Common myeloid progenitor, CD34-positive (primary cell): ENCODE measurements at regions not wholly inside any gene's neighbourhood (a gene's known extent, or its start where the extent isn't known, plus 50 kb on each side); places are given as distances from the start of the nearest gene placed in this dataset.

ENCODE experiments used
- CTCF ChIA-PET: fragments of 350-600 bp; sonication (Branson Sonifier 250); formaldehyde crosslinking; loops from one replicate; lab custom pipeline; 2021; ENCODE audit warnings: antibody characterized with exemption; lab: Charles Lee
- POLR2A ChIA-PET: fragments of 350-600 bp; sonication (Branson Sonifier 250); formaldehyde crosslinking; loops from one replicate; lab custom pipeline; 2021; ENCODE audit warnings: antibody characterized with exemption; lab: Charles Lee
- DNase-seq, 3 donors: peaks; one replicate each; pipeline versions ENCODE4 v3.0.0 to v3.0.0-alpha.2; 2013
- H3K27ac ChIP-seq, 2 experiments: 1 replicate in 1 of 2; 2 replicates in 1 of 2; pipeline ENCODE4 v1.7.0; 2013; ENCODE audit warnings: inconsistent platforms in 2 of 2, low read length in 2 of 2, mild to moderate bottlenecking in 2 of 2, low read depth in 1 of 2, moderate library complexity in 1 of 2; ENCODE audit not compliant: severe bottlenecking in 2 of 2, insufficient read depth in 1 of 2, poor library complexity in 1 of 2
- H3K27me3 ChIP-seq, 5 experiments: replicated peaks in 2 of 5; 1 replicate in 3 of 5; 2 replicates in 2 of 5; pipeline versions ENCODE4 v1.6.1 to v1.7.0; 2013; ENCODE audit warnings: low read length in 4 of 5, mild to moderate bottlenecking in 2 of 5, moderate library complexity in 2 of 5, inconsistent platforms in 1 of 5; ENCODE audit not compliant: insufficient read depth in 5 of 5, control insufficient read depth in 4 of 5
- H3K36me3 ChIP-seq, 4 experiments: 1 replicate in 2 of 4; 2 replicates in 2 of 4; pipeline versions ENCODE4 v1.6.1 to v1.7.0; 2013; ENCODE audit warnings: low read length in 3 of 4, control low read depth in 1 of 4, mild to moderate bottlenecking in 1 of 4; ENCODE audit not compliant: control insufficient read depth in 4 of 4, insufficient read depth in 4 of 4
- H3K4me1 ChIP-seq, 4 experiments: 1 replicate in 3 of 4; 2 replicates in 1 of 4; pipeline versions ENCODE4 v1.6.1 to v1.7.1; 2013; ENCODE audit warnings: low read length in 3 of 4, mild to moderate bottlenecking in 3 of 4, control low read depth in 1 of 4, inconsistent platforms in 1 of 4, moderate library complexity in 1 of 4; ENCODE audit not compliant: control insufficient read depth in 4 of 4, insufficient read depth in 4 of 4; ENCODE audit errors: control extremely low read depth in 1 of 4
- H3K4me3 ChIP-seq, 7 experiments: 1 replicate in 4 of 7; 2 replicates in 3 of 7; pipeline versions ENCODE4 v1.5.1 to v1.7.0; 2013; ENCODE audit warnings: mild to moderate bottlenecking in 7 of 7, low read length in 6 of 7, moderate library complexity in 6 of 7, inconsistent platforms in 2 of 7, low read depth in 2 of 7, control low read depth in 1 of 7; ENCODE audit not compliant: insufficient read depth in 4 of 7, control insufficient read depth in 1 of 7; ENCODE audit errors: extremely low read depth in 1 of 7
- H3K9me3 ChIP-seq, 5 experiments: 1 replicate in 4 of 5; 2 replicates in 1 of 5; pipeline versions ENCODE4 v1.6.1 to v1.7.1; 2013; ENCODE audit warnings: low read length in 4 of 5, mild to moderate bottlenecking in 2 of 5, inconsistent platforms in 1 of 5, low read depth in 1 of 5, moderate library complexity in 1 of 5; ENCODE audit not compliant: control insufficient read depth in 4 of 5, insufficient read depth in 2 of 5; ENCODE audit errors: control extremely low read depth in 1 of 5
- WGBS: methylation state at CpG from one replicate; pipeline ENCODE4 v1.1.5; 2013; ENCODE audit not compliant: insufficient coverage; 5-methylcytosine and 5-hydroxymethylcytosine counted together

DNA sequence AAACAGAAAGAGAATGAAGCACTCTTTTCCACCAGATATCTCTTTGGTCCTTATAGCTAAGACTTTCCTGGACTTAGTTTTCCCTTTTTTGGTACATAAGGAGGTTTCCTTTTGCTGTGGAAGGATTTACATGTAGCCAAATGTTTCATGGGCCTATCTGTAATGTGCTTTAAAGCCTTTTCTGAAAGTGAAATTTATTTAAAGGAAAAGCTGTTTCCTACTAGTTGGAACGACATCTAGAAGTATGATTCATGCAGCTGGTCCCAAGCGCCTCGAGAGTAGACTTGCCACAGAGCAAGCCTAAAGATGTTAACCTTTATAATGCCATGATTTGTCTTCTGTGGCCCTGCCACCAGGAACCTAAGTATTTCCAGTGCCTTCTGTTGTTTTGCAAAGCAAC, 390.3 kb downstream of the DLEU7 start:
- Histone ChIP-seq H3K4me1 (no peaks in the 10 kb centered on the region), H3K4me3 (no peak overlapping the region), H3K27me3 (no peaks in the 10 kb centered on the region), H3K9me3 (no peaks in the 10 kb centered on the region), H3K27ac (no peak overlapping the region), H3K36me3 (no peaks in the 10 kb centered on the region)
- no peak for DNase-seq
- CTCF ChIA-PET = no interaction called here
- POLR2A ChIA-PET = no interaction called here
- 77% methylated on average over 3 of the region's 3 CpGs for WGBS

DNA sequence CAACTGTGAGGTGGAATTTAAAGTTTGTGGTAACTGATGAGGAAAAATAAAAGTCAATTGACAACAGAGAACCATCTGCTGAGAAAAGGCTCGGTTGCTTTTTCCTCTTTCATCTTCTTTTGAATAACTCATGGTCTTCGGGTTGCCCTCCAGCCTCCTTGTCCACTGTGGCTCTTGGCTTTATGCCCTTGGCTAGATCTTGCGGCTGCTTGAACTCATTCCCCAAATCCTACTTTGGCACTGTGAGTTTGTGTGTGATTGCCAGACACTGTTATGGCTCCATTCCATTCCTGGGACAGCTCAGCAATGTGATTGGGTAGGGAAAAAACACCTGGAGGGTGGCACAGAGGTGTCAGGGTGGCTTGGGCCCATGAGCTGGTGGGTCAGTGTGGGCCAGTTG, 387.4 kb downstream of the DLEU7 start:
- CTCF ChIA-PET = no interaction called here
- WGBS = 96% methylated on average over 3 of the region's 3 CpGs

DNA sequence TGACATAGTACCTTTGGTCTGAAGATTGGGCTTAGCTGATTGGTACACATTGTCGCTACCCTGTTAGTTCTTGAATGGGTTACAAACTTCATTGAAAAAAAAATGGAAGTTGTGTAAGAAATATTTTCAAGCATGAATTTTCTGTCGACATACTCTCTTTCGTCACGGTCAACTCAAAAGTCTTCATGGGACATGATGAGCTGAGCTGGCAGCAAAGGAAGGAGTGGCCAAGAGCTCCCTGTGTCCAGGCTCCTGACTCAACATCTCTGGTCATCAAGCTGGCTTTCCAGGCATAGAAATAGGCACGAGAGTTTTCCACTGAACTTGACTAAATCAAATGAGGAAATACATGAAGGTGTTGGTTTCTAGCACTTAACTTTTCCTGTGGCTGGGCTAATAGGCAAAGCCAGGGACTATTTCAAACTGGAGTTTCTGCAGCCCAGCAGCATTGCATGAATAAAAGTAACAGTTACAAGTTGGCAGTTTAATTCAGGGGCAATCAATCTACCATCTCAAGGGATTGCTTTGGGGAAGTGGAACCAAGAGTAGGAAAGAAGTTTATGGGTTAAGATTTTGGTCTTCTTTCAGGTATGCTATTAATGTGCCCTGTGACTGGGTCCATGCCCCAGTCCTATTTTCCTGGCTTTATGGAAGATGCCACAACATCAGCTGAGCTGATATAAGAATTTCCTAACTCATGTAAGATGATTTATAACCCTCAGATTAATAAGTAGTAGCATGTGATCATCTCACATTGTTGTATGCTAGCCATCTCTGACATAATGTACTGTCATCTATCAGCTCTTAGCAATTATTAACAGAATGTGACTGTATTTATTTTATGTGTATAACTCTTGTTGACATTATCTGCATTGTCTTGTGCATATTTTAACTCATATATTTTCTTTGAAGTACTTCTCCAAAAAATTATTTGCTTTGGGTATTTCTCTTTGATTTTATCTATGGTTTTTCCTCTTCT, 385.8 kb downstream of the DLEU7 start:
- H3K4me3 ChIP-seq = no peak overlapping the region
- ChIA-PET POLR2A (no interaction called here), CTCF (no interaction called here)
- 98% methylated on average over 4 of the region's 5 CpGs for WGBS
- DNase-seq = no peak
- no peak overlapping the region for H3K27ac ChIP-seq
- H3K4me1 ChIP-seq = no peaks in the 10 kb centered on the region
- no peaks in the 10 kb centered on the region for H3K9me3 ChIP-seq
- no peaks in the 10 kb centered on the region for H3K36me3 ChIP-seq
- no peaks in the 10 kb centered on the region for H3K27me3 ChIP-seq

More for the DNA sequence above, 387.4 kb downstream of the DLEU7 start:
- H3K27ac ChIP-seq = no peak overlapping the region
- DNase-seq = no peak
- no peak overlapping the region for H3K4me3 ChIP-seq
- no peaks in the 10 kb centered on the region for H3K9me3 ChIP-seq
- H3K4me1 ChIP-seq = no peaks in the 10 kb centered on the region
- H3K36me3 ChIP-seq = no peaks in the 10 kb centered on the region
- POLR2A ChIA-PET = no interaction called here
- H3K27me3 ChIP-seq = no peaks in the 10 kb centered on the region

DNA sequence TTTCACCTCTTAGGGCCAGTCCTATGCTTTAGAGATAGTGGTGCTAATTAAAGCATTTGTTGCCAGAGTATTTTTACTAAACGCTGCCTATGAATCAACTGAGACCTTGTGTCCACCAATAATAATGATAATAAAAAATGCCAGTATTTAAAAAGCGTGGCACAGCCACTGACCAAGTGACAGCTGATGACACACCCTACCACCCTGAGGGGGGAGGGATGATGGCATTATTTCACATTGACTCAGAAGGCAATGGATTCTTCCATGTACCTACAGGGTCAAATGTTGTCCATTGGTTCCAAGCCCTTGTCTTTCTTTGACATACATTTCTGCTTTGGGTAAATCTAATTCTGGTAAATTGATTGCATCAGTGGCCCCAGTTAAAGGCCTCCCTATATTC, 384.4 kb downstream of the DLEU7 start:
- no peaks in the 10 kb centered on the region for H3K4me1 ChIP-seq
- no peaks in the 10 kb centered on the region for H3K9me3 ChIP-seq
- H3K27me3 ChIP-seq = no peaks in the 10 kb centered on the region
- H3K4me3 ChIP-seq = no peak overlapping the region
- H3K36me3 ChIP-seq = no peaks in the 10 kb centered on the region
- ChIA-PET CTCF (no interaction called here), POLR2A (no interaction called here)
- H3K27ac ChIP-seq = no peak overlapping the region
- DNase-seq = no peak
- 100% methylated on average over 1 of the region's 2 CpGs for WGBS

GRCh38 chr13:50459658-50460057, 383.8 kb downstream of the DLEU7 start:
- H3K4me3 ChIP-seq = no peak overlapping the region
- no peak overlapping the region for H3K27ac ChIP-seq
- no peaks in the 10 kb centered on the region for H3K4me1 ChIP-seq
- POLR2A ChIA-PET = interaction anchor here (0.7 kb wide), 1 partner anchor 44 kb away, joined by 3 read pairs; no protein-coding TSS in a partner anchor
- CTCF ChIA-PET = interaction anchor here (0.7 kb wide), 1 partner anchor 111 kb away, joined by 3 read pairs; no protein-coding TSS in a partner anchor
- no peaks in the 10 kb centered on the region for H3K9me3 ChIP-seq
- no peaks in the 10 kb centered on the region for H3K36me3 ChIP-seq
- no peaks in the 10 kb centered on the region for H3K27me3 ChIP-seq
- DNase-seq = no peak

DNA sequence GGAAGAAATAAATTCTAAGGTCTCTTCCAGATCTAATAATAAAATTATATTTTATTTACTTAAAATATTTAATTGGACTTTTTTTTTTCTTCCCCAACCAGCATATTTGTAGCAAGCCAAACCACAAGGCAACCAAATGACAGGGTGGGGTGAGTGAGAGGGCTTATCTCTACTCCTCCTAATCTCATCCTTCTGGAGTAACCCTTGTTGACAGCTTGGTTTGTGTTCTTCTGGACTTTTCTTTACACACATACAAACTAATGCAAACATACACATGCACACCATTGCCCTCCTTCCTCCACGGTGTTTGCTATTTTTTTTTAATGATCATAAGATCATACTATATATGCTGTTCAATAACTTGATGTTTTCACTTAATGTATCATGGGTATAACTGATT, 383.1 kb downstream of the DLEU7 start:
- no CpG with 5 or more reads among the region's 1 CpG for WGBS
- POLR2A ChIA-PET = interaction anchor here (0.7 kb wide), 1 partner anchor 44 kb away, joined by 3 read pairs; no protein-coding TSS in a partner anchor
- Histone ChIP-seq H3K27me3 (no peaks in the 10 kb centered on the region), H3K4me3 (no peak overlapping the region), H3K9me3 (no peaks in the 10 kb centered on the region), H3K27ac (no peak overlapping the region), H3K4me1 (no peaks in the 10 kb centered on the region), H3K36me3 (no peaks in the 10 kb centered on the region)
- CTCF ChIA-PET = interaction anchor here (0.7 kb wide), 1 partner anchor 112 kb away, joined by 3 read pairs; no protein-coding TSS in a partner anchor
- DNase-seq = peak in 2 of 3 donors; percentile 9 to 15

- Histone ChIP-seq H3K4me3 (no peak overlapping the region), H3K27me3 (no peaks in the 10 kb centered on the region), H3K36me3 (no peaks in the 10 kb centered on the region), H3K9me3 (no peaks in the 10 kb centered on the region), H3K27ac (no peak overlapping the region), H3K4me1 (no peaks in the 10 kb centered on the region)
- WGBS = no CpG with 5 or more reads among the region's 3 CpGs
- ChIA-PET CTCF (interaction anchor here (0.8 kb wide), 1 partner anchor 483 kb away, joined by 3 read pairs; no protein-coding TSS in a partner anchor), POLR2A (no interaction called here)
- no peak for DNase-seq
Measured at GRCh38 chr13:50461189-50461588, 382.3 kb downstream of the DLEU7 start.
